HCT116 (cell line): ENCODE measurements at regions not wholly inside any gene's neighbourhood (a gene's known extent, or its start where the extent isn't known, plus 50 kb on each side); places are given as distances from the start of the nearest gene placed in this dataset.

Experiments used
- ATAC-seq: fragments of 200-7000 bp; cut with Tn5 transposase; 2 replicates; pipeline ENCODE4 v1.9.1; 2020; ENCODE audit warnings: mild to moderate bottlenecking, moderate library complexity
- BruUV-seq: library from RNA; stranded (reverse); fragments of 400-500 nt; replicated peaks from 2 replicates; lab custom pipeline; 2021; lab: Mats Ljungman, UMichigan
- CTCF ChIA-PET: fragments of 300-600 bp; sonication (Branson Sonifier 250); formaldehyde crosslinking; loops from one replicate; lab custom pipeline; 2021; ENCODE audit warnings: antibody characterized with exemption; lab: Charles Lee
- POLR2A ChIA-PET: fragments of 300-600, 350-600 bp; sonication (Branson Sonifier 250); formaldehyde crosslinking; loops from one replicate; lab custom pipeline; 2021; ENCODE audit warnings: antibody characterized with exemption; lab: Charles Lee
- RAD21 ChIA-PET, 2 experiments: fragments of 300-600 bp; sonication (Branson Sonifier 250); formaldehyde crosslinking; loops; one replicate each; lab custom pipeline; 2023; ENCODE audit warnings: low total read pairs in 2 of 2; ENCODE audit not compliant: uncharacterized antibody in 2 of 2, unreplicated experiment in 2 of 2, low non-redundant PET in 1 of 2; lab: Charles Lee
- DNase-seq: peaks from one replicate; pipeline ENCODE4 v3.0.0-alpha.2; 2010; ENCODE audit warnings: low read depth, low spot score
- H2AFZ ChIP-seq: fragments of 200-600 bp; shearing (Covaris generic), sonication (generic); 2 replicates; pipeline ENCODE4 v1.6.1; 2017; ENCODE audit warnings: low read depth, mixed run types, mixed read lengths, antibody characterized with exemption, low read length; ENCODE audit not compliant: poor library complexity, severe bottlenecking
- H3K27ac ChIP-seq: 2 replicates; pipeline ENCODE4 v1.5.1; 2012; ENCODE audit warnings: low read depth, low read length
- H3K27me3 ChIP-seq: fragments of 200-600 bp; sonication (generic); 2 replicates; pipeline ENCODE4 v1.6.1; 2016; ENCODE audit warnings: mixed run types, low read length, mixed read lengths; ENCODE audit not compliant: insufficient read depth
- H3K36me3 ChIP-seq, 2 experiments: fragments of 200-500 bp in 1 of 2; fragments of 200-600 bp in 1 of 2; sonication (Bioruptor generic) in 1 of 2; sonication (generic) in 1 of 2; 2 replicates each; pipeline versions ENCODE4 v1.5.1 to v1.6.1; 2014 to 2016; ENCODE audit warnings: low read length in 2 of 2, inconsistent platforms in 1 of 2, mixed read lengths in 1 of 2, mixed run types in 1 of 2; ENCODE audit not compliant: insufficient read depth in 2 of 2, control insufficient read depth in 1 of 2
- H3K4me1 ChIP-seq, 2 experiments: fragments of 200-600 bp in 1 of 2; sonication (generic) in 1 of 2; 2 replicates each; pipeline versions ENCODE4 v1.5.1 to v1.6.1; 2012 to 2017; ENCODE audit warnings: low read length in 2 of 2, inconsistent platforms in 1 of 2, mild to moderate bottlenecking in 1 of 2, mixed read lengths in 1 of 2, mixed run types in 1 of 2, moderate library complexity in 1 of 2; ENCODE audit not compliant: insufficient read depth in 2 of 2, control insufficient read depth in 1 of 2
- H3K4me2 ChIP-seq: fragments of 200-600 bp; sonication (generic); 2 replicates; pipeline ENCODE4 v1.6.1; 2017; ENCODE audit warnings: mixed run types, low read length, mixed read lengths
- H3K4me3 ChIP-seq, 2 experiments: fragments of 200-600 bp in 1 of 2; sonication (generic) in 1 of 2; replicated peaks in 1 of 2; 2 replicates each; pipeline ENCODE4 v1.5.1; 2011 to 2016; ENCODE audit warnings: low read length in 2 of 2, control low read depth in 1 of 2, low read depth in 1 of 2, mild to moderate bottlenecking in 1 of 2, mixed read lengths in 1 of 2, mixed run types in 1 of 2
- H3K79me2 ChIP-seq: fragments of 200-600 bp; sonication (generic); 2 replicates; pipeline ENCODE4 v1.6.1; 2017; ENCODE audit warnings: mild to moderate bottlenecking, mixed run types, low read length, moderate library complexity, mixed read lengths; ENCODE audit not compliant: insufficient read depth
- H3K9ac ChIP-seq: fragments of 200-600 bp; sonication (generic); 2 replicates; pipeline ENCODE4 v1.6.1; 2016; ENCODE audit warnings: low read length, mixed read lengths
- H3K9me2 ChIP-seq: fragments of 200-600 bp; sonication (generic), shearing (Covaris generic); 2 replicates; pipeline ENCODE4 v1.6.1; 2017; ENCODE audit warnings: mixed run types, mild to moderate bottlenecking, moderate library complexity; ENCODE audit not compliant: insufficient read depth
- H3K9me3 ChIP-seq, 2 experiments: fragments of 200-500 bp in 1 of 2; fragments of 200-600 bp in 1 of 2; sonication (Bioruptor generic) in 1 of 2; sonication (generic) in 1 of 2; 2 replicates each; pipeline ENCODE4 v1.6.1; 2014 to 2017; ENCODE audit warnings: low read length in 2 of 2, mixed read lengths in 2 of 2, inconsistent platforms in 1 of 2, low read depth in 1 of 2, mild to moderate bottlenecking in 1 of 2, mixed run types in 1 of 2, moderate library complexity in 1 of 2; ENCODE audit not compliant: control insufficient read depth in 1 of 2, insufficient read depth in 1 of 2
- H4K20me1 ChIP-seq: fragments of 200-600 bp; sonication (generic), shearing (Covaris generic); 2 replicates; pipeline ENCODE4 v1.6.1; 2017; ENCODE audit warnings: mixed run types, mild to moderate bottlenecking, moderate library complexity; ENCODE audit not compliant: insufficient read depth
- EGR1 ChIP-seq: IDR thresholded peaks from 2 replicates; pipeline ENCODE4 v1.6.1; 2012; ENCODE audit warnings: low read depth
- ELF1 ChIP-seq: IDR thresholded peaks from 2 replicates; pipeline ENCODE4 v1.6.1; 2012; ENCODE audit warnings: low read depth, borderline replicate concordance
- JUND ChIP-seq: IDR thresholded peaks from 2 replicates; pipeline ENCODE4 v1.6.1; 2012
- POLR2A ChIP-seq: IDR thresholded peaks from 2 replicates; pipeline ENCODE4 v1.7.0; 2011; ENCODE audit warnings: borderline replicate concordance; ENCODE audit not compliant: insufficient read depth, insufficient read length; ENCODE audit errors: extremely low read depth
- POLR2AphosphoS5 ChIP-seq: IDR thresholded peaks from 2 replicates; pipeline ENCODE4 v1.6.1; 2011; ENCODE audit warnings: mild to moderate bottlenecking, low read depth, low read length, moderate library complexity
- ZFX ChIP-seq: fragments of 450-650 bp; IDR thresholded peaks from 2 replicates; pipeline ENCODE4 v1.6.1; 2017
- ZNF274 ChIP-seq: fragments of 200-500 bp; sonication (Bioruptor generic); IDR thresholded peaks from 2 replicates; pipeline ENCODE4 v1.6.1; 2014; ENCODE audit warnings: mild to moderate bottlenecking, low read depth, low read length, inconsistent platforms
- intact Hi-C: fragments of 100-400 bp; cut with micrococcal nuclease; formaldehyde crosslinking; loops from 2 replicates; pipeline ENCODE4 v1.10.0; 2022
- TF ChIP-seq, protein P1 (sequence below), 3 experiments: fragments of 200-600 bp in 1 of 3; sonication (generic) in 1 of 3; IDR thresholded peaks in 2 of 3; conservative IDR thresholded peaks in 1 of 3; 2 replicates each; pipeline ENCODE4 v1.5.1; 2012 to 2017; ENCODE audit warnings: low read depth in 2 of 3, low read length in 2 of 3, antibody characterized with exemption in 1 of 3, borderline replicate concordance in 1 of 3, control low read depth in 1 of 3, mild to moderate bottlenecking in 1 of 3, mixed read lengths in 1 of 3, mixed run types in 1 of 3, moderate library complexity in 1 of 3; ENCODE audit not compliant: insufficient read depth in 1 of 3
- TF ChIP-seq, protein P2 (sequence below): IDR thresholded peaks from 2 replicates; pipeline ENCODE4 v1.6.1; 2012

DNA sequence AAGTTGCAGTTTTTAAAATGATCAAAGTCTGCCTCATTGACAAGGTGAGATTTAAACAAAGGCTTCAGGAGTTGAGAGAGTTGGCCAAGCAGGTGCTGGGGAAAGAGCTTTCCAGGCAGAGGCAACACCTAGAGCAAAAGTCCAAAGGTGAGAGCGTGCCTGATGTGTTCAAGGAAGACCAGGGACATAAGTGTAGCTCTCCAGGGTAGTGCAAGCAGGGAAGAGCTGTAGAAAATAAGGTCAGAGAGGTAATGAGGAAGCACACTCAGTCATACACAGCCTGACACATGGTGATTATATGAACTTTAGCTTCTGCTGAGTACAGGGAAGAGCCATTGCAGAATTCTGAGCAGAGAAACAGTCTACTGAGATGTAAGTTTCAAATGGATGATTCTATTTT lies 265.0 kb upstream of the NWD2 start:
- no peak overlapping the region for H3K27ac ChIP-seq
- no peak overlapping the region for H3K4me2 ChIP-seq
- ChIA-PET POLR2A (no interaction called here), RAD21 (no interaction called here), CTCF (no interaction called here)
- 0 out of 2 replicates have a peak, but pooled peaks cover 4% of the 10 kb centered on the region for H3K9me2 ChIP-seq
- no peaks in the 10 kb centered on the region for H3K9me3 ChIP-seq
- no peak overlapping the region for H3K9ac ChIP-seq
- H3K4me3 ChIP-seq = no peak overlapping the region
- H4K20me1 ChIP-seq = no peaks in the 10 kb centered on the region
- 0 out of 2 replicates have a peak, but pooled peaks cover 4% of the 10 kb centered on the region for H3K27me3 ChIP-seq
- no peak for ATAC-seq
- no peak overlapping the region for H2AFZ ChIP-seq
- H3K4me1 ChIP-seq = no peaks in the 10 kb centered on the region
- DNase-seq = no peak
- intact Hi-C loops = no loop called here
- no peaks in the 10 kb centered on the region for H3K79me2 ChIP-seq
- H3K36me3 ChIP-seq = no peaks in the 10 kb centered on the region
- BruUV-seq = no TSS peak
- TF ChIP-seq ZNF274 (no peak), ELF1 (no peak), POLR2AphosphoS5 (no peak), EGR1 (no peak), JUND (no peak), POLR2A (no peak), ZFX (no peak)
- TF ChIP-seq, protein P1, sequence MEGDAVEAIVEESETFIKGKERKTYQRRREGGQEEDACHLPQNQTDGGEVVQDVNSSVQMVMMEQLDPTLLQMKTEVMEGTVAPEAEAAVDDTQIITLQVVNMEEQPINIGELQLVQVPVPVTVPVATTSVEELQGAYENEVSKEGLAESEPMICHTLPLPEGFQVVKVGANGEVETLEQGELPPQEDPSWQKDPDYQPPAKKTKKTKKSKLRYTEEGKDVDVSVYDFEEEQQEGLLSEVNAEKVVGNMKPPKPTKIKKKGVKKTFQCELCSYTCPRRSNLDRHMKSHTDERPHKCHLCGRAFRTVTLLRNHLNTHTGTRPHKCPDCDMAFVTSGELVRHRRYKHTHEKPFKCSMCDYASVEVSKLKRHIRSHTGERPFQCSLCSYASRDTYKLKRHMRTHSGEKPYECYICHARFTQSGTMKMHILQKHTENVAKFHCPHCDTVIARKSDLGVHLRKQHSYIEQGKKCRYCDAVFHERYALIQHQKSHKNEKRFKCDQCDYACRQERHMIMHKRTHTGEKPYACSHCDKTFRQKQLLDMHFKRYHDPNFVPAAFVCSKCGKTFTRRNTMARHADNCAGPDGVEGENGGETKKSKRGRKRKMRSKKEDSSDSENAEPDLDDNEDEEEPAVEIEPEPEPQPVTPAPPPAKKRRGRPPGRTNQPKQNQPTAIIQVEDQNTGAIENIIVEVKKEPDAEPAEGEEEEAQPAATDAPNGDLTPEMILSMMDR (IDR thresholded peaks at IDR 0.05 in 2 of 3, conservative IDR thresholded peaks at IDR 0.05 in 1 of 3; ENCODE audit: borderline replicate concordance in 1 of 3, insufficient read depth in 1 of 3, low read depth in 2 of 3, low read length in 2 of 3) = no peak
- TF ChIP-seq, protein P2, sequence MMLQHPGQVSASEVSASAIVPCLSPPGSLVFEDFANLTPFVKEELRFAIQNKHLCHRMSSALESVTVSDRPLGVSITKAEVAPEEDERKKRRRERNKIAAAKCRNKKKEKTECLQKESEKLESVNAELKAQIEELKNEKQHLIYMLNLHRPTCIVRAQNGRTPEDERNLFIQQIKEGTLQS = no peak
